ENCODE measurements at regions not wholly inside any gene's neighbourhood (a gene's known extent, or its start where the extent isn't known, plus 50 kb on each side); places are given as distances from the start of the nearest gene placed in this dataset.

- intact Hi-C loops (cut with micrococcal nuclease) = no loop called here
- no peak overlapping the region for H3K27ac Mint-ChIP-seq
- H3K4me3 Mint-ChIP-seq (ENCODE audit: low read depth) = no peak overlapping the region
- no peaks in the 10 kb centered on the region for H3K9me3 Mint-ChIP-seq
- no peak for DNase-seq (ENCODE audit: low spot score)
- no peaks in the 10 kb centered on the region for H3K4me1 Mint-ChIP-seq (ENCODE audit: low read depth)
- no peaks in the 10 kb centered on the region for H3K36me3 Mint-ChIP-seq (ENCODE audit: low read depth)
- H3K27me3 Mint-ChIP-seq (ENCODE audit: low read depth) = no peaks in the 10 kb centered on the region
These were observed 439.7 kb upstream of the FANCL start for GRCh38 chr2:58680755-58681310.

GRCh38 chr2:58677748-58678147, 436.6 kb upstream of the FANCL start:
- Mint-ChIP-seq H3K27me3 (ENCODE audit: low read depth) (no peaks in the 10 kb centered on the region), H3K9me3 (no peaks in the 10 kb centered on the region), H3K4me3 (ENCODE audit: low read depth) (no peak overlapping the region), H3K27ac (no peak overlapping the region), H3K4me1 (ENCODE audit: low read depth) (no peaks in the 10 kb centered on the region), H3K36me3 (ENCODE audit: low read depth) (no peaks in the 10 kb centered on the region)
- intact Hi-C loops (cut with micrococcal nuclease) = no loop called here
- no peak for DNase-seq (ENCODE audit: low spot score)

- no peaks in the 10 kb centered on the region for H3K9me3 Mint-ChIP-seq
- H3K27me3 Mint-ChIP-seq (ENCODE audit: low read depth) = no peaks in the 10 kb centered on the region
- H3K36me3 Mint-ChIP-seq (ENCODE audit: low read depth) = no peaks in the 10 kb centered on the region
- intact Hi-C loops (cut with micrococcal nuclease) = no loop called here
- H3K27ac Mint-ChIP-seq = no peak overlapping the region
- no peak overlapping the region for H3K4me3 Mint-ChIP-seq (ENCODE audit: low read depth)
- H3K4me1 Mint-ChIP-seq (ENCODE audit: low read depth) = no peaks in the 10 kb centered on the region
- DNase-seq (ENCODE audit: low spot score) = no peak
These were observed 430.6 kb upstream of the FANCL start for GRCh38 chr2:58671675-58672074.

- Mint-ChIP-seq H3K4me3 (ENCODE audit: low read depth) (no peak overlapping the region), H3K9me3 (no peaks in the 10 kb centered on the region), H3K27ac (no peak overlapping the region), H3K36me3 (ENCODE audit: low read depth) (no peaks in the 10 kb centered on the region), H3K27me3 (ENCODE audit: low read depth) (no peaks in the 10 kb centered on the region), H3K4me1 (ENCODE audit: low read depth) (no peaks in the 10 kb centered on the region)
- intact Hi-C loops (cut with micrococcal nuclease) = no loop called here
- no peak for DNase-seq (ENCODE audit: low spot score)
These were observed 428.9 kb upstream of the FANCL start for GRCh38 chr2:58669998-58670397.

DNA sequence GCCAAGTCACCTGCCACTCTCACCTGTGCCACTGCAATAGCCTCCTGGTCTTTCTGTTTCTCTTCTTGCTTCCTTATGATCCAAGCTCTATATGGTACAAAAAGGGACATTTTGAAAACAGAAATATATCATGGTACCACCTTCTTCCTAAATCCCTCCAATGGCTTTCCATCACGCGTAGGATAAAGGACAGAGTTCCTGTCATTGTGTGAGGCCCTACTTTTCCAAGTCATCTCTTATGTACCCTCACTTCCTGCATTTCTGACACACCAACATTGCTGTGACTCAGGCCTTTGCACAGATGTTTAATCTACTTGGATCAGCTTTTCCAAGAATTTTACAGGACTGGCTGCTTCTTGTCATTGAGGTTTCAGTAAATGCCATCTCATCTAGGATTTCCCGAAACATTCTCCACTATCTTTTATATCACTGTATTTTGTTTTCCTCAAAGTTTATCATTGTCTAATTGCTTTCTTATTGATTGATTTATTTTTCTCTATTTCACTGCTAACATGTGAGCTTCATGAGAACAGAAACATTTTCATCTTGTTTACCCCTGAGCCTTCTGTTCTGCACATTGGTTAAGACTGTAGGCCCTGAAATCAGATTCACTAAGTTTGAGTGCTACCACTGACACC, 426.1 kb upstream of the FANCL start:
- no peak overlapping the region for H3K27ac Mint-ChIP-seq

DNA sequence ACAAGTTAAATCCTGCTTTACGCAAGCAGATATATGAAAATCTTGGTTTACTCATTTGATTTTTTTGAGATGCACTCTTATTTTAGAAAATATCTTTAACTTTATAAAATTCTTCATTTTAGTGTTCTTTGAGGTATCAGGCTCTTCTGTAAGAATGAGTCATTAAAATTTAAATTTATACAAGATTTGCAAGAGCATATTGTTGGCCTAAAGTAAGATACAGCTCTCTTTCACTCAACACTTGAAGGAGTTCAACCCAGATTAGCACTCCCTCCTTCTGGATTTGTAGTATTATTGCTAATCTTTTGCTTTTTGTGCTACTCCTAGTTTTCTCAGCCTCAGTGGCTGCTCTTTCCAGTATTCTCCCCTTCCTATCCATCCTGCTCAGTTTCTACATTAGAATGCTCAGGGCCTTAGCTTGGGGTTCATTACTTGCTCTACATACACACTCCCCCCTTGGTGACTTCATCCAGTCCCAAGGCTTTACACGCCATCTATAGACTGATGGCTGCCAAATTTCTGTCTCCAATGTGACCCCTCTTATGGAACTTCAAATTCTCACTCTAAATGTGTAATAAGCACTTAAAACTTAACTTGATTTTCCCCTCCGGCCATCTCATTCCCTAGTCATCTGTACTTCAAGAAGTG, 425.3 kb upstream of the FANCL start:
- DNase-seq (ENCODE audit: low spot score) = no peak
- H3K9me3 Mint-ChIP-seq = no peaks in the 10 kb centered on the region
- no peaks in the 10 kb centered on the region for H3K27me3 Mint-ChIP-seq (ENCODE audit: low read depth)
- intact Hi-C loops (cut with micrococcal nuclease) = no loop called here
- H3K27ac Mint-ChIP-seq = no peak overlapping the region
- H3K36me3 Mint-ChIP-seq (ENCODE audit: low read depth) = no peaks in the 10 kb centered on the region
- H3K4me1 Mint-ChIP-seq (ENCODE audit: low read depth) = no peaks in the 10 kb centered on the region
- no peak overlapping the region for H3K4me3 Mint-ChIP-seq (ENCODE audit: low read depth)

More for the DNA sequence above, 426.1 kb upstream of the FANCL start:
- no peak for DNase-seq (ENCODE audit: low spot score)
- Mint-ChIP-seq H3K4me1 (ENCODE audit: low read depth) (no peaks in the 10 kb centered on the region), H3K36me3 (ENCODE audit: low read depth) (no peaks in the 10 kb centered on the region), H3K9me3 (no peaks in the 10 kb centered on the region), H3K27me3 (ENCODE audit: low read depth) (no peaks in the 10 kb centered on the region), H3K4me3 (ENCODE audit: low read depth) (no peak overlapping the region)
- intact Hi-C loops (cut with micrococcal nuclease) = no loop called here

- no peaks in the 10 kb centered on the region for H3K27me3 Mint-ChIP-seq (ENCODE audit: low read depth)
- no peak overlapping the region for H3K27ac Mint-ChIP-seq
- intact Hi-C loops (cut with micrococcal nuclease) = no loop called here
These were observed 424.0 kb upstream of the FANCL start for GRCh38 chr2:58665154-58665553.

GRCh38 chr2:58664523-58665151, 423.5 kb upstream of the FANCL start:
- intact Hi-C loops (cut with micrococcal nuclease) = no loop called here
- no peaks in the 10 kb centered on the region for H3K4me1 Mint-ChIP-seq (ENCODE audit: low read depth)
- no peak overlapping the region for H3K27ac Mint-ChIP-seq
- no peaks in the 10 kb centered on the region for H3K27me3 Mint-ChIP-seq (ENCODE audit: low read depth)
- no peak overlapping the region for H3K4me3 Mint-ChIP-seq (ENCODE audit: low read depth)
- DNase-seq (ENCODE audit: low spot score) = no peak
- no peaks in the 10 kb centered on the region for H3K36me3 Mint-ChIP-seq (ENCODE audit: low read depth)
- H3K9me3 Mint-ChIP-seq = no peaks in the 10 kb centered on the region

More at GRCh38 chr2:58665154-58665553, 424.0 kb upstream of the FANCL start:
- Mint-ChIP-seq H3K4me1 (ENCODE audit: low read depth) (no peaks in the 10 kb centered on the region), H3K36me3 (ENCODE audit: low read depth) (no peaks in the 10 kb centered on the region), H3K9me3 (no peaks in the 10 kb centered on the region), H3K4me3 (ENCODE audit: low read depth) (no peak overlapping the region)
- no peak for DNase-seq (ENCODE audit: low spot score)

- no peaks in the 10 kb centered on the region for H3K9me3 Mint-ChIP-seq
- no peaks in the 10 kb centered on the region for H3K36me3 Mint-ChIP-seq (ENCODE audit: low read depth)
- intact Hi-C loops (cut with micrococcal nuclease) = no loop called here
- no peak for DNase-seq (ENCODE audit: low spot score)
- no peak overlapping the region for H3K4me3 Mint-ChIP-seq (ENCODE audit: low read depth)
- H3K27me3 Mint-ChIP-seq (ENCODE audit: low read depth) = no peaks in the 10 kb centered on the region
- no peaks in the 10 kb centered on the region for H3K4me1 Mint-ChIP-seq (ENCODE audit: low read depth)
- H3K27ac Mint-ChIP-seq = no peak overlapping the region
These were observed 418.9 kb upstream of the FANCL start for GRCh38 chr2:58660046-58660445.

DNA sequence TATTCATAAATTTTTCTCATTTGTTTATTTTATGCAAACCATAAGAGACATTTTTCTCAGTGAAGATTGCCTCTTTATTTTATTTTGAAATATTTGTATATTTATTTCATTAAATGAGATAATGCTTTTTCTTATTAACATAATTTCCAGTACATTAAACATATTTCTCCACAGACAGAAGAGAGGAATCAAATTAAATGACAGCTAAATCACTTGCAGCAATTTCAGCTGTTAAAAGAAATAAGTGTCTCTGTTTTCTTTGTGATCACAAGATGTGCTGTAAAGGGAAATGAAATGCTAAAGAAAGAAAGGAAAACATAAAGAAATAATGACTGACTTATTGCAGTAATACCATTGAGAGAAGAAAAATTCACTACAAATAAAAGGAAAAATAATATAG, 414.0 kb upstream of the FANCL start:
- Mint-ChIP-seq H3K36me3 (ENCODE audit: low read depth) (no peaks in the 10 kb centered on the region), H3K9me3 (no peaks in the 10 kb centered on the region), H3K27ac (no peak overlapping the region), H3K4me1 (ENCODE audit: low read depth) (no peaks in the 10 kb centered on the region), H3K4me3 (ENCODE audit: low read depth) (no peak overlapping the region), H3K27me3 (ENCODE audit: low read depth) (no peaks in the 10 kb centered on the region)
- intact Hi-C loops (cut with micrococcal nuclease) = no loop called here
- no peak for DNase-seq (ENCODE audit: low spot score)

GRCh38 chr2:58651930-58652329, 410.8 kb upstream of the FANCL start:
- DNase-seq (ENCODE audit: low spot score) = no peak
- H3K4me1 Mint-ChIP-seq (ENCODE audit: low read depth) = no peaks in the 10 kb centered on the region
- H3K27ac Mint-ChIP-seq = no peak overlapping the region
- H3K36me3 Mint-ChIP-seq (ENCODE audit: low read depth) = no peaks in the 10 kb centered on the region
- no peak overlapping the region for H3K4me3 Mint-ChIP-seq (ENCODE audit: low read depth)
- no peaks in the 10 kb centered on the region for H3K27me3 Mint-ChIP-seq (ENCODE audit: low read depth)
- intact Hi-C loops (cut with micrococcal nuclease) = no loop called here
- no peaks in the 10 kb centered on the region for H3K9me3 Mint-ChIP-seq

GRCh38 chr2:58650781-58651180, 409.7 kb upstream of the FANCL start:
- H3K4me3 Mint-ChIP-seq (ENCODE audit: low read depth) = no peak overlapping the region
- intact Hi-C loops (cut with micrococcal nuclease) = no loop called here
- no peak for DNase-seq (ENCODE audit: low spot score)

GRCh38 chr2:58649756-58650155, 408.6 kb upstream of the FANCL start:
- Mint-ChIP-seq H3K4me3 (ENCODE audit: low read depth) (no peak overlapping the region), H3K9me3 (no peaks in the 10 kb centered on the region), H3K27ac (no peak overlapping the region), H3K4me1 (ENCODE audit: low read depth) (no peaks in the 10 kb centered on the region), H3K36me3 (ENCODE audit: low read depth) (no peaks in the 10 kb centered on the region), H3K27me3 (ENCODE audit: low read depth) (no peaks in the 10 kb centered on the region)
- intact Hi-C loops (cut with micrococcal nuclease) = no loop called here
- no peak for DNase-seq (ENCODE audit: low spot score)

More at GRCh38 chr2:58650781-58651180, 409.7 kb upstream of the FANCL start:
- Mint-ChIP-seq H3K9me3 (no peaks in the 10 kb centered on the region), H3K27ac (no peak overlapping the region), H3K36me3 (ENCODE audit: low read depth) (no peaks in the 10 kb centered on the region), H3K4me1 (ENCODE audit: low read depth) (no peaks in the 10 kb centered on the region), H3K27me3 (ENCODE audit: low read depth) (no peaks in the 10 kb centered on the region)
